K562 (cell line): ENCODE measurements at regions not wholly inside any gene's neighbourhood (a gene's known extent, or its start where the extent isn't known, plus 50 kb on each side); places are given as distances from the start of the nearest gene placed in this dataset.

Source experiments
- CBX5 ChIP-seq: IDR thresholded peaks from 2 replicates; pipeline ENCODE4 v1.6.1; 2014; ENCODE audit warnings: low read depth, borderline replicate concordance
- CCAR2 ChIP-seq: fragments of 200-400 bp; formaldehyde crosslinking; IDR thresholded peaks from 2 replicates; pipeline ENCODE4 v1.6.1; 2017; ENCODE audit warnings: mild to moderate bottlenecking, low read depth, low read length
- HNRNPL ChIP-seq: fragments of 200-400 bp; formaldehyde crosslinking; IDR thresholded peaks from 2 replicates; pipeline ENCODE4 v1.6.1; 2017; ENCODE audit warnings: low read depth, mild to moderate bottlenecking, low read length
- KAT7 ChIP-seq: sonication (generic); formaldehyde crosslinking; IDR thresholded peaks from 2 replicates; pipeline ENCODE4 v1.8.0; 2022; ENCODE audit warnings: missing genetic modification reagents, mild to moderate bottlenecking, borderline replicate concordance
- MXI1 ChIP-seq: IDR thresholded peaks from 2 replicates; pipeline ENCODE4 v1.6.1; 2011; ENCODE audit warnings: low read depth, mild to moderate bottlenecking, improper control_type of control experiment, low read length
- NFIC ChIP-seq: fragments of 450-650 bp; IDR thresholded peaks from 2 replicates; pipeline ENCODE4 v1.6.1; 2017; ENCODE audit warnings: mild to moderate bottlenecking, inconsistent platforms
- TF ChIP-seq, protein P1 (sequence below): fragments of 450-650 bp; IDR thresholded peaks from 2 replicates; pipeline ENCODE4 v1.6.1; 2016; ENCODE audit warnings: low read depth
- TF ChIP-seq, protein P2 (sequence below): sonication (generic); formaldehyde crosslinking; IDR thresholded peaks from 2 replicates; pipeline ENCODE4 v1.8.1; 2023; ENCODE audit warnings: mild to moderate bottlenecking, missing genetic modification reagents

DNA sequence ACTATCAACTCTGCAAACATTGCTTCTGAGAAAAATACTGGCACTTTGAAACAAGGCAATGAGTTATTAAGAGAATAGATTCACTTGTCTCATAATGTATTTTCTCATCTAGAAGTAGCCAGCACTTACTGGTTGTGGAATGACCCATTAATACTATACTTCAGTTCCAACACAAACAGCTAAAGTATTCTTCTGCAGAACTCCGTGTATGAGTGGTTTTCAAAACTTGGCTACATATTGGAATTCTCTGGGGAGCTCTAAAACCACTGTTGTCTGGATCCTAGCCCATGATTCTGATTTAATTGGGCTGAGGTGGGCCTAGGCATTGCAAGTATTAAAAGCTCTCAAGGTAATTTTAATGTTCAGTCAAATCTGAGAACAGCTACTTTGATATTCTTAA is 1416.4 kb upstream of the RAG2 start (continued):
- TF ChIP-seq, protein P1, sequence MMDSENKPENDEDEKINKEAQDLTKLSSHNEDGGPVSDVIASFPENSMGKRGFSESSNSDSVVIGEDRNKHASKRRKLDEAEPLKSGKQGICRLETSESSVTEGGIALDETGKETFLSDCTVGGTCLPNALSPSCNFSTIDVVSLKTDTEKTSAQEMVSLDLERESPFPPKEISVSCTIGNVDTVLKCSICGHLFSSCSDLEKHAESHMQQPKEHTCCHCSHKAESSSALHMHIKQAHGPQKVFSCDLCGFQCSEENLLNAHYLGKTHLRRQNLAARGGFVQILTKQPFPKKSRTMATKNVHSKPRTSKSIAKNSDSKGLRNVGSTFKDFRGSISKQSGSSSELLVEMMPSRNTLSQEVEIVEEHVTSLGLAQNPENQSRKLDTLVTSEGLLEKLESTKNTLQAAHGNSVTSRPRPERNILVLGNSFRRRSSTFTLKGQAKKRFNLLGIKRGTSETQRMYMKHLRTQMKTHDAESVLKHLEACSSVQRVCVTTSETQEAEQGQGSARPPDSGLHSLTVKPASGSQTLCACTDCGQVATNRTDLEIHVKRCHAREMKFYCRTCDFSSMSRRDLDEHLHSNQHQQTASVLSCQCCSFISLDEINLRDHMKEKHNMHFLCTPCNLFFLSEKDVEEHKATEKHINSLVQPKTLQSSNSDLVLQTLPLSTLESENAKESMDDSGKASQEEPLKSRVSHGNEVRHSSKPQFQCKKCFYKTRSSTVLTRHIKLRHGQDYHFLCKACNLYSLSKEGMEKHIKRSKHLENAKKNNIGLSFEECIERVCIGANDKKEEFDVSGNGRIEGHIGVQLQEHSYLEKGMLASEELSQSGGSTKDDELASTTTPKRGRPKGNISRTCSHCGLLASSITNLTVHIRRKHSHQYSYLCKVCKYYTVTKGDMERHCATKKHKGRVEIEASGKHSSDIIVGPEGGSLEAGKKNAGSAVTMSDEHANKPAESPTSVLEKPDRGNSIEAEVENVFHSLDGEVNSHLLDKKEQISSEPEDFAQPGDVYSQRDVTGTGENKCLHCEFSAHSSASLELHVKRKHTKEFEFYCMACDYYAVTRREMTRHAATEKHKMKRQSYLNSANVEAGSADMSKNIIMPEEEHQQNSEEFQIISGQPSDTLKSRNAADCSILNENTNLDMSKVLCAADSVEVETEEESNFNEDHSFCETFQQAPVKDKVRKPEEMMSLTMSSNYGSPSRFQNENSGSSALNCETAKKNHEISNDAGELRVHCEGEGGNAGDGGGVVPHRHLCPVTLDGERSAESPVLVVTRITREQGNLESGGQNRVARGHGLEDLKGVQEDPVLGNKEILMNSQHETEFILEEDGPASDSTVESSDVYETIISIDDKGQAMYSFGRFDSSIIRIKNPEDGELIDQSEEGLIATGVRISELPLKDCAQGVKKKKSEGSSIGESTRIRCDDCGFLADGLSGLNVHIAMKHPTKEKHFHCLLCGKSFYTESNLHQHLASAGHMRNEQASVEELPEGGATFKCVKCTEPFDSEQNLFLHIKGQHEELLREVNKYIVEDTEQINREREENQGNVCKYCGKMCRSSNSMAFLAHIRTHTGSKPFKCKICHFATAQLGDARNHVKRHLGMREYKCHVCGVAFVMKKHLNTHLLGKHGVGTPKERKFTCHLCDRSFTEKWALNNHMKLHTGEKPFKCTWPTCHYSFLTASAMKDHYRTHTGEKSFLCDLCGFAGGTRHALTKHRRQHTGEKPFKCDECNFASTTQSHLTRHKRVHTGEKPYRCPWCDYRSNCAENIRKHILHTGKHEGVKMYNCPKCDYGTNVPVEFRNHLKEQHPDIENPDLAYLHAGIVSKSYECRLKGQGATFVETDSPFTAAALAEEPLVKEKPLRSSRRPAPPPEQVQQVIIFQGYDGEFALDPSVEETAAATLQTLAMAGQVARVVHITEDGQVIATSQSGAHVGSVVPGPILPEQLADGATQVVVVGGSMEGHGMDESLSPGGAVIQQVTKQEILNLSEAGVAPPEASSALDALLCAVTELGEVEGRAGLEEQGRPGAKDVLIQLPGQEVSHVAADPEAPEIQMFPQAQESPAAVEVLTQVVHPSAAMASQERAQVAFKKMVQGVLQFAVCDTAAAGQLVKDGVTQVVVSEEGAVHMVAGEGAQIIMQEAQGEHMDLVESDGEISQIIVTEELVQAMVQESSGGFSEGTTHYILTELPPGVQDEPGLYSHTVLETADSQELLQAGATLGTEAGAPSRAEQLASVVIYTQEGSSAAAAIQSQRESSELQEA = no peak
- TF ChIP-seq MXI1 (no peak), CCAR2 (no peak), NFIC (no peak), KAT7 (CRISPR knock-in tag) (no peak), HNRNPL (no peak), CBX5 (no peak)
- TF ChIP-seq, protein P2, sequence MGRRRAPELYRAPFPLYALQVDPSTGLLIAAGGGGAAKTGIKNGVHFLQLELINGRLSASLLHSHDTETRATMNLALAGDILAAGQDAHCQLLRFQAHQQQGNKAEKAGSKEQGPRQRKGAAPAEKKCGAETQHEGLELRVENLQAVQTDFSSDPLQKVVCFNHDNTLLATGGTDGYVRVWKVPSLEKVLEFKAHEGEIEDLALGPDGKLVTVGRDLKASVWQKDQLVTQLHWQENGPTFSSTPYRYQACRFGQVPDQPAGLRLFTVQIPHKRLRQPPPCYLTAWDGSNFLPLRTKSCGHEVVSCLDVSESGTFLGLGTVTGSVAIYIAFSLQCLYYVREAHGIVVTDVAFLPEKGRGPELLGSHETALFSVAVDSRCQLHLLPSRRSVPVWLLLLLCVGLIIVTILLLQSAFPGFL (CRISPR knock-in tag) = no peak
- TF ChIP-seq, all 486 proteins: peak for 0
